GM18498 (cell line): ENCODE measurements at regions not wholly inside any gene's neighbourhood (a gene's known extent, or its start where the extent isn't known, plus 50 kb on each side); places are given as distances from the start of the nearest gene placed in this dataset.

ENCODE experiments used
- ATAC-seq: cut with Tn5 transposase; IDR thresholded peaks from one replicate; pipeline ENCODE4 v1.9.1; 2021; ENCODE audit warnings: mild to moderate bottlenecking, moderate library complexity; ENCODE audit not compliant: unreplicated experiment

- no peak for ATAC-seq
These were observed 478.7 kb downstream of the PDCD6IP start for GRCh38 chr3:34277110-34277509.

GRCh38 chr3:34279901-34280300, 481.5 kb downstream of the PDCD6IP start:
- ATAC-seq = no peak

- no peak for ATAC-seq
These were observed 485.3 kb downstream of the PDCD6IP start for GRCh38 chr3:34283751-34284150.

- ATAC-seq = no peak
These were observed 486.8 kb downstream of the PDCD6IP start for GRCh38 chr3:34284959-34285826.

- ATAC-seq = no peak
These were observed 487.4 kb downstream of the PDCD6IP start for GRCh38 chr3:34285827-34286188.

- ATAC-seq = no peak
These were observed 494.3 kb downstream of the PDCD6IP start for GRCh38 chr3:34292605-34293300.

- ATAC-seq = no peak
These were observed 495.8 kb downstream of the PDCD6IP start for GRCh38 chr3:34294240-34294639.

- ATAC-seq = no peak
These were observed 498.4 kb downstream of the PDCD6IP start for GRCh38 chr3:34296796-34297195.

GRCh38 chr3:34298653-34299052, 500.2 kb downstream of the PDCD6IP start:
- ATAC-seq = no peak

GRCh38 chr3:34300621-34301020, 502.2 kb downstream of the PDCD6IP start:
- ATAC-seq = no peak

- no peak for ATAC-seq
These were observed 502.9 kb downstream of the PDCD6IP start for GRCh38 chr3:34301313-34301712.

- no peak for ATAC-seq
These were observed 506.8 kb downstream of the PDCD6IP start for GRCh38 chr3:34305266-34305665.

- peak; percentile 61 for ATAC-seq
These were observed 514.3 kb downstream of the PDCD6IP start for GRCh38 chr3:34312684-34313083.

GRCh38 chr3:34319881-34320280, 521.5 kb downstream of the PDCD6IP start:
- ATAC-seq = no peak

GRCh38 chr3:34323517-34323916, 525.1 kb downstream of the PDCD6IP start:
- ATAC-seq = peak; percentile 92

- no peak for ATAC-seq
These were observed 548.2 kb downstream of the PDCD6IP start for GRCh38 chr3:34346656-34347055.

- ATAC-seq = no peak
These were observed 553.7 kb downstream of the PDCD6IP start for GRCh38 chr3:34351882-34352777.

GRCh38 chr3:34352778-34353331, 554.4 kb downstream of the PDCD6IP start:
- ATAC-seq = no peak

- ATAC-seq = no peak
These were observed 559.0 kb downstream of the PDCD6IP start for GRCh38 chr3:34357461-34357860.

- ATAC-seq = no peak
These were observed 560.6 kb downstream of the PDCD6IP start for GRCh38 chr3:34359064-34359463.

- no peak for ATAC-seq
These were observed 562.3 kb downstream of the PDCD6IP start for GRCh38 chr3:34360713-34361112.
